GDM1 (cell line): ENCODE measurements at regions not wholly inside any gene's neighbourhood (a gene's known extent, or its start where the extent isn't known, plus 50 kb on each side); places are given as distances from the start of the nearest gene placed in this dataset.
A peak's percentile ranks its signal among the peaks of the same experiment; 100 is the strongest.
"Not testable (repeated sequence)": the region's sequence is repeated elsewhere in the genome, so short reads cannot be mapped to it uniquely, and the experiment has no call there.

ENCODE experiments used
- DNase-seq: peaks from one replicate; lab custom pipeline; 2025; lab: John Stamatoyannopoulos, UW

DNA sequence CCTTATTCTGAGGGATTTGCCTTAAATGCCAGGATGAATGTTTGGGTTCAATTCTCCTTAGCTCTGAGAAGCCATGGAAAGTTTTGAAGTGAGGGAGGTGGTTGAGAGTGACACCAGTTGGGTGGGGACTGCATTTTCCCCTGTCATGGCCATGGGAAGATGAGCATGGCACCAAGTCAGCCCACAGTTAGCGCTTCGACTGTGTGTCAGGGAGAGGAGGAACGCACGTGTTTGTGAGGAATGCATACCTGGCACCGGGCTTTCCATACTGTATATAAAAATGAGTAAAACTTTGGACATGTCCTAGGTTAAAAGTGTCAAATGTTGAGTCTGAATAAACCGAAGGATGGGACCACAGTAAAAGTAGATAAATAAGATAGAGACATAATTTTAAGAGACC, 187.5 kb upstream of the KL start:
- no peak for DNase-seq

DNA sequence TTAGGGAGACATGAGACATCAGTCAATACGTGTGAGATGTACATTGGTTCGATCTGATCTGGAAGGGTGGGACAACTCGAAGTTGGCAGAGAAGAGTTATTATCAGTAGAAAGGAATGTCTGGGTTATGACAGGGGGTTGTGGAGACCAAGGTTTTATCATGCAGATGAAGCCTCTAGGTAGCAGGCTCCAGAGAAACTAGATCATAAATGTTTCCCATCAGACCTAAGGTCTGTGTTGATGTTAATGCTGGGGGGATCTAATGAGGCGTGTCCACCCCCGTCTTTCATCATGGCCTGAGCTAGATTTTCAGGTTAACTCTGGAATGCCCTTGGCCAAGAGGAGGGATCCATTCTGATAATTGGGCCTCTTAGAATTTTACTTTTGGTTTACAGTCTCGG, 187.0 kb upstream of the KL start:
- DNase-seq: no peak

DNA sequence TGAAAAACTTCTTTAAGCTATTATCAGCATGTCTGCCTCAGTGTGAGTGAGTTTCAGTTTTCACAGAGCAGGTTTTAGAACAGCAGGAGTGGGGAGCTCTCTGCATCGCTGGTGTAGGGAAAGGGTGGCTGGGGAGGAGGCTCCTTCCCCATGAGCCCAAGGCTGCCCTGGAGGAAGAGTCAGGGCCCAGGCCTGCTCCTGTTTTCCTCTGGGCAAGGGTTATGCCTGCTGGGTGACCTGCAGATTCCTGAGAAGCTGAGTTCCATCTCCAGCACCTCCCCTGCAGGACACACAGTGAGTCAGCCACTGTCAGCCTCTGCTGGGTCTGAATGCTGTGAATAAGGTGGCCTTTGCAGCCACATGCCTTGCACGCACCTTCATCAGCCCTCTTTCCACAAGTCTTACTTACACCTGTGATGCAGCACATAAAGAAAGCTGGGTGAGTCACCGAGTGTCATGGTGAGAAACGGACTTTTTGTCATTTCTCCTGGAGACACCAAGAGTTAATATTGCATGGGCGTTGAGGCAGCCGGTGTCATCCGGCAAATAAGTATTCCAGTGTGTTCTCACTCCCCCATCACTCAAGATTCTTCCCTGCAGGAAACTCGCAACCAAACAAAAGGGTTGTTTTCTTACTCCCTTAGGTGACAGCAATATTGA, 186.4 kb upstream of the KL start:
- DNase-seq: no peak

DNA sequence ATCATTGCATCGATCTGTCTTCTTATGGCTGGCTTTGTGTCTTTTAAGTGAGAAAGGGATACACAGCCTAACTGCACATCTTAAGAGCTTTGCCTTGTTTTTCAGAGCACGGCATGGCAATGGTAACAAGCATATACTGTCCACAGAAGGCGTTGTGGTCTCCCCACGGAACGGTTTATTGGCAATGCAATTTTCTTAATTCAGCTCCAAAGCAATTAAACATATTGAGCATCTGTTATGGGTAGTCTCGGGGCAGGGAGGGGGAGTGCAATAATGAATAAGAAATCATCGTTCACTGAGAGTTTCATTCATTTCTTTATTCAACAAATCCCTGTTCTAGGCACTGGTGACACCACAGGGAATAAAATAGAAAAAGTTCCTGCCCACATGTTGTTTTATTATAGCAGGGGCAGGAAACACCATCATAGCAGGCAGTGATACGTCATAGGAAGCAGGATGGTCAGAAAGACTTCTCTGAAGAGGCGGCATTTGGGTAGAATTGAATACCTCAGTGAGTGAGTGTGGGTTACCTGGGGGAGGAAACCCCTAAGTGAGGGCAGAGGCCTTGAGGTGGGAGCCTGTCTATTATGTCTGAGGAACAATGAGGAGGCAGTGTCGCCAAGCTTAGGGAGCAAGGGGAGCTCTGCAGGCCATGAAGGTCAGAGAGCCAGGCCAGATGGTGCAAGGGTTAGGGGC, 185.7 kb upstream of the KL start:
- DNase-seq: no peak

DNA sequence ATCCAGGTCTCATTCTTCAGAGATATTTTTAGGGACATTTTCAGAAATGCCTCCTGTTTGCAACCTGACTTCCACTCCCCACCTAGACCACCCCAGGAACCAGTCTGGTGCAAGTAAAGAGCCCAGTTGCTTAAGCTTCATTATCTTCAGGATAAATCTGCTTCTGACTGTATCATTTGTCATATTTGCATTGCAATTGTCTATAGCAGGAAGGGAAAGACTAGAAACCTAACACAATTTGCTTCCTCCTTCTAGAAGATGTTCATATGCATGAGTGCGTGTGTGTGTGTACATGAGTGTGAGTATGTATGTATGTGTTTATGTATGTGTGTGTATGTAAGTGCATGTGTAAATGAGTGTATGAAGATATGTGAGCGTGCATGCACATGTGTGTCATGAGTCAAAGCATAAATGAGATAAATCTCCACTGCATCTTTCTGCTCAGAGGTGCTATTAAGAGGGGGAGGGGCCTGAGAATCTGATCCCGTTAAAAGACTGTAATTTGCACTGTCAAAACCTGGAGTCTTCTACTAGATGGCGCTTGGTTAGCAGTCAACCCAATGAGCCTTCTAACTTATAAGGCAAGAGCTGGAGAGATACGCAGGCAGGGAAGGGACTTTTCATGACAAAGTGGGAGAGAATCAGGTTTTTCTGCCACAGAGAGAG, 178.8 kb upstream of the KL start:
- peak; percentile 49 for DNase-seq

DNA sequence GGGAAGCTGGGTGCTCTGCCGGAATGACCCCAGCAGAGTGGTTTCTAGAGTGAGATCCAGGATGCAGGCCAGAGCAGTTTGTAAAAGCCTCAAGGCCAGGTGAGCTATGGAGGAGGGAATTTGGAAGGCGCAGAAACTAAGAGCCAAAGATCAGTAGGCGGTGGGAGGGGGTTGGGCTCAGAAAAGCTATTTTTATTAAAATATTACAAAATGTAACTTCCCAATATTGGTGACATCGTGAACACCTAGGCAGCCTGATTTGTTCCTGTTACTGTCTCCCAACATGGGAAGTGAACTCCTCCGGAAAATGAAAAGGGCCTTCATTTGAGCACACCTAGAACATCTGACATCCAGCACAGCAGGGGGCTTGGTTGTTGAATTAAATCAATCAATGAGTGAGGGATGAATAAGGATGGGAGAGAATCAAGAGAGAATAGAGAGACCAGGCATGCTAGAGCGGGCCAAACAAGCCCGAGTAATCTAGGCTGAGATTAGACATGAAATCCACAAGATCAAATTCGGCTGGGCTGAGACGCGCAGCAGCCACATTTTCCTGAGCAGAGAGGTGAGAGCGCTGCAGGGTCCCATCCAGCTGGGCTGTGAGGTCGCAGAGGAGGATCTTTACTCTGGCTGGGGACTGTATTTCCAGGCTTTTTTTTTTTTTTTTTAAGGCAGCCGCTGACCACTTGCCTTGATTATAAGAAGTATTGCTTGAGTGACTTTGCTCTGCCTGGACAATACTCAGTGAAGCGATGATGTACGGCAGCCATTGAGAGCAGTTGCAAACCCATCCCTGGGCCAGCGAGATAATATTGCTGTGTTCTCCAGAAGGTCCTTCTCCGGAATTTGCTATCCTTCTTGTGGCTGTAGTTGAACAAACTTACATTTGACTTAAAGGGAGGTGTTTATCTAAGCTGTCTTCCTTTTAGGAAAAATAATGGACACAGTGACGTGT, 178.0 kb upstream of the KL start:
- DNase-seq: no peak

DNA sequence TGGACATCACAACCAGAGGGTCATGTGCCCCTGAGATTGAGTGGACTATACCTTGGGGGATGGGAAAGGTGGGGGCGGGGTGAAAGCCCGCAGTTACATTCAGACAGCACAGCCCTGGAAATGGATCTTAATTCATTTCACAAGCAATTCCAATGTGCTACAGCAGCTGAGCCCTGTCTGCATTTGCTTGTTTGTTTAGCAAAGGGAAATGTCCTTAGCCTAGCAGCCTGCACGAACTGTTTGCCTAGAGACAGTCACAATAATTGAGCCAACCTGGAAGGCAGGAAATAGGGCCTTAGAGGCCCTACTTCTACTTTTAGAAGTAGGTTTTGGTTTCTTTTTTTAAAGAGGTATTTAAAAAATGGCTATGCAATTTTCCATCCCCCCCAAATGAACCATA, 177.3 kb upstream of the KL start:
- peak; percentile 48 for DNase-seq

DNA sequence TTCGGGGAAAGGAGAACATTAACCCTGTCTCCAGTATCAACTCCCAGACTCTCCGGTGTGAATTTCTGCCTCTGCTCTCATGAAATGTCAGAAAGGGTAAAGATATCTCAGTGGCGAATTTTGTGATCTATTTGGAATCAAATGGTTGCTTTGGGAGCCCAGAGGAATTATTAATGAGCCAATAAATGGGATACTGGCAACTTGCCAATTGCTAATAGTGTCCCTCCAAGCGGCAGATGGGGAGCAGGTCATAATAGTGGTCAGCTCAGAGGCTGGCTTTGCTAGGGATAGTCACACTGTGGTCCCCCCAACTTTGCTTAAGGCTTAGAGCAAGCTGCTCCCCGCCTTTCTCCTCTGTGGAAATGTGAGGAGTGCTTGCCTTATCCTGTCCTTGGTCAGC, 176.1 kb upstream of the KL start:
- no peak for DNase-seq

- no peak for DNase-seq
Measured at GRCh38 chr13:32840989-32841713, 175.1 kb upstream of the KL start.

- no peak for DNase-seq
Measured at GRCh38 chr13:32845952-32846950, 170.0 kb upstream of the KL start.

GRCh38 chr13:32847976-32848375, 168.2 kb upstream of the KL start:
- not testable (repeated sequence) for DNase-seq

DNA sequence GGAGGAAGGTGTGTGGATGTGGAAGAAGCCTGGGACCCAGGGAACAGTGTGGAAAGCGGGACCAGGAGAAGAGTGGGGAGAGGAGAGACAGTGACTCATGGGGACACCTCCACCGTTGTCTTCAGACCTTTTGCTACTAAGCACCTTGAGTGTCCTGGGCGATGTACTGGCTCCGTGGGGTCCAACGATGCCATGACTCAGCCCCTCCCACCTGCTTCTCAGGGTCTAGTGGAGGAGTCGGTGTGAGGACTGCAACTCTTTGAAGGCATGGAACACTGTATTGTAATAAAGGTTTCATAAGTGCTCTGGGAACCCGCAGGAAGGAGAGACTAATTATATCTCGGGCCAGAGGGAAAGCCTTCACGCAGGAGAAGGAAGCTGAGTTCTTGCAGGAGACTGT, 166.9 kb upstream of the KL start:
- no peak for DNase-seq

- DNase-seq: no peak
Measured at GRCh38 chr13:32850316-32851052, 165.7 kb upstream of the KL start.

- no peak for DNase-seq
Measured at GRCh38 chr13:32851083-32852069, 164.8 kb upstream of the KL start.

GRCh38 chr13:32852526-32852925, 163.7 kb upstream of the KL start:
- DNase-seq: no peak

DNA sequence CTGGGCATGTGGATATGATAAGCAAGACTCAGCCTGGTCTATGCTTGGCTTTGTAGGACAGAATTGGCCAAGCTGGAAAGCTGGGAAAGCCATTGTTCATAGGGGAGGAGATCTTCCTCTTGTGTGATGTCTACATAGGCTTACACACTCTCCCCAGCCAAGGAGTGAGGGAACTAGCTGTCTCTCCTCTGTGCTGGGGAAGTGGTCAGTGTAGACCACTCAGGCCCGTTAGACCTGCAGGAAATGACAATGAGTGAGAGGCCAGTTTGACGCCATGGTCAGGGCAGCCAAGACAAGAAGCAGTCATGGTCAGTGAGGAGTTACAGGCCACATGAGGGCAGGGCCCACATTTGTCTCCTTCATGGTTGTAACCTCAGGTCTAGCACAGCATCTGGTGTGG, 159.1 kb upstream of the KL start:
- no peak for DNase-seq

- no peak for DNase-seq
Measured at GRCh38 chr13:32857689-32858088, 158.5 kb upstream of the KL start.

- no peak for DNase-seq
Measured at GRCh38 chr13:32859707-32860292, 156.4 kb upstream of the KL start.
